Heart right ventricle (tissue), 16 donors: ENCODE measurements at regions not wholly inside any gene's neighbourhood (a gene's known extent, or its start where the extent isn't known, plus 50 kb on each side); places are given as distances from the start of the nearest gene placed in this dataset.

ENCODE experiments used
- ATAC-seq, 8 donors: fragments of 200-7000 bp; cut with Tn5 transposase; one replicate each; pipeline ENCODE4 v1.9.1; 2020; ENCODE audit warnings: mild to moderate bottlenecking in 8 of 8, moderate library complexity in 8 of 8, moderate number of reproducible peaks in 1 of 8
- DNase-seq, 2 donors: peaks; one replicate each; pipeline ENCODE4 v3.0.0-alpha.2; 2020
- H3K27ac ChIP-seq, 10 donors: fragments of 200-600 bp; sonication (generic) in 2 of 10; one replicate each; pipeline versions ENCODE4 v1.5.0 to v1.8.0; 2020 to 2022; ENCODE audit warnings: mild to moderate bottlenecking in 3 of 10
- H3K27me3 ChIP-seq, 7 donors: fragments of 200-600 bp; one replicate each; pipeline ENCODE4 v1.8.0; 2021 to 2022; ENCODE audit warnings: mild to moderate bottlenecking in 2 of 7
- H3K36me3 ChIP-seq, 9 donors: fragments of 200-600 bp; sonication (generic) in 1 of 9; one replicate each; pipeline versions ENCODE4 v1.5.0 to v1.8.0; 2020 to 2022; ENCODE audit warnings: mild to moderate bottlenecking in 2 of 9
- H3K4me1 ChIP-seq, 9 donors: fragments of 200-600 bp; sonication (generic) in 1 of 9; one replicate each; pipeline versions ENCODE4 v1.5.0 to v1.8.0; 2020 to 2022; ENCODE audit warnings: mild to moderate bottlenecking in 4 of 9
- H3K4me3 ChIP-seq, 10 donors: fragments of 200-600 bp; sonication (generic) in 2 of 10; one replicate each; pipeline versions ENCODE4 v1.5.0 to v1.8.0; 2020 to 2022; ENCODE audit warnings: mild to moderate bottlenecking in 7 of 10, moderate library complexity in 2 of 10
- H3K9me3 ChIP-seq, 11 donors: fragments of 200-600 bp in 10 of 11; sonication (generic) in 2 of 11; one replicate each; pipeline versions ENCODE4 v1.5.0 to v1.8.0; 2013 to 2022; ENCODE audit warnings: mild to moderate bottlenecking in 2 of 11, control low read depth in 1 of 11, moderate library complexity in 1 of 11
- CTCF ChIP-seq, 9 donors: fragments of 200-600 bp; sonication (generic) in 2 of 9; IDR thresholded peaks; one replicate each; pipeline versions ENCODE4 v1.5.0 to v1.8.0; 2021 to 2022; ENCODE audit warnings: antibody characterized with exemption in 9 of 9, mild to moderate bottlenecking in 5 of 9, moderate library complexity in 1 of 9
- WGBS, 2 donors: extraction: QIAGEN DNeasy Blood & Tissue Kit; methylation state at CpG; one replicate each; pipeline ENCODE4 v1.1.7; 2013; ENCODE audit warnings: inconsistent platforms in 1 of 2; 5-methylcytosine and 5-hydroxymethylcytosine counted together
- intact Hi-C, 10 donors: fragments of 100-400 bp; cut with DNase I; formaldehyde crosslinking; loops; one replicate each; pipeline versions ENCODE4 v1.11.1 to v1.14.2; 2022
- donor health status: Arrhythmogenic right ventricular cardiomyopathy.
- donor health status: ischemic (EF 13 %, LVEDD 7.1; RV severe dilation, severe dysfunction).
- donor health status: healthy with polysubstance abuse.
- donor health status: DM: no; HTN: yes; CAD: no.
- donor health status: DM: no; HTN: no; CAD: no.
- donor health status: ischemic (EF 25% LVEDD 6.9; RV normal size, moderate dysfunction).
- donor health status: ischemic (EF 25% LVEDD 5.7; RV mildly dilated, moderate dysfunction).
- donor health status: healthy.
- donor health status: DM: yes; HTN: yes; CAD: no.
- donor health status: Ischemic cardiomyopathy.
- donor health status: ischemic (EF 35%, LVEDD 5.7; RV mildly dilated, moderate dysfunction).
- donor health status: nonischemic (EF 11% LVEDD 7.7; RV severe dilation, severe dysfunction).
- donor health status: DM: yes; HTN: yes; CAD: no.
- donor health status: PGD.
- donor health status: ischemic (EF 29% LVEDD 5.4; RV normal size, mild dysfunction).
- donor health status: nonischemic (EF 23%, LVEDD 6.1; RV moderate dilation, normal function).

- no peak for TF ChIP-seq CTCF (IDR thresholded peaks at IDR 0.05)
- Histone ChIP-seq H3K36me3 (no peaks in the 10 kb centered on the region), H3K4me1 (no peaks in the 10 kb centered on the region), H3K4me3 (no peak overlapping the region), H3K27me3 (no peaks in the 10 kb centered on the region), H3K9me3 (no peaks in the 10 kb centered on the region), H3K27ac (no peak overlapping the region)
- intact Hi-C loops: no loop called here
- ATAC-seq (no peak), DNase-seq (no peak)
Measured at GRCh38 chr12:91493308-91493707, 310.7 kb upstream of the DCN start.

- DNase-seq (no peak), ATAC-seq (no peak)
- Histone ChIP-seq H3K4me3 (no peak overlapping the region), H3K4me1 (no peaks in the 10 kb centered on the region), H3K36me3 (no peaks in the 10 kb centered on the region), H3K9me3 (no peaks in the 10 kb centered on the region), H3K27me3 (no peaks in the 10 kb centered on the region), H3K27ac (no peak overlapping the region)
- WGBS, 2 donors: 89 to 92% methylated on average over 1 of the region's 1 CpG
- intact Hi-C loops: no loop called here
- no peak for TF ChIP-seq CTCF (IDR thresholded peaks at IDR 0.05)
Measured at GRCh38 chr12:91492648-91493047, 310.0 kb upstream of the DCN start.

- Histone ChIP-seq H3K27ac (no peak overlapping the region), H3K36me3 (no peaks in the 10 kb centered on the region), H3K4me3 (no peak overlapping the region), H3K27me3 (no peaks in the 10 kb centered on the region), H3K4me1 (no peaks in the 10 kb centered on the region), H3K9me3 (no peaks in the 10 kb centered on the region)
- TF ChIP-seq CTCF (IDR thresholded peaks at IDR 0.05): no peak
- 88 to 90% methylated on average over 4 of the region's 4 CpGs for WGBS, 2 donors
- ATAC-seq (no peak), DNase-seq (no peak)
- intact Hi-C loops: no loop called here
Measured at GRCh38 chr12:91490667-91491311, 308.2 kb upstream of the DCN start.

- H3K9me3 ChIP-seq: peaks cover 0 to 5% (median 0%) of the 10 kb centered on the region in 11 donors
- H3K27me3 ChIP-seq: no peaks in the 10 kb centered on the region
- DNase-seq: no peak
- no peak overlapping the region for H3K27ac ChIP-seq
- no peak for ATAC-seq
- WGBS, 2 donors: 83 to 87% methylated on average over 6 of the region's 6 CpGs
- no peaks in the 10 kb centered on the region for H3K4me1 ChIP-seq
- intact Hi-C loops: no loop called here
- H3K4me3 ChIP-seq: no peak overlapping the region
- no peaks in the 10 kb centered on the region for H3K36me3 ChIP-seq
- TF ChIP-seq CTCF (IDR thresholded peaks at IDR 0.05): no peak
Measured at GRCh38 chr12:91483471-91483985, 300.9 kb upstream of the DCN start.
